Activated CD4-positive, alpha-beta T cell treated with anti-CD3 and anti-CD28 coated beads for 48 hours (primary cell): ENCODE measurements at regions not wholly inside any gene's neighbourhood (a gene's known extent, or its start where the extent isn't known, plus 50 kb on each side); places are given as distances from the start of the nearest gene placed in this dataset.

ENCODE experiments used
- DNase-seq: peaks from one replicate; pipeline ENCODE4 v3.0.0-alpha.2; 2020

GRCh38 chr2:122851972-122852531, 1096.6 kb downstream of the TSN start:
- DNase-seq: no peak

GRCh38 chr2:122856696-122857095, 1101.2 kb downstream of the TSN start:
- DNase-seq: no peak

GRCh38 chr2:122858075-122858702, 1102.7 kb downstream of the TSN start:
- DNase-seq: no peak

GRCh38 chr2:122858813-122859212, 1103.4 kb downstream of the TSN start:
- no peak for DNase-seq

GRCh38 chr2:122859260-122859659, 1103.8 kb downstream of the TSN start:
- no peak for DNase-seq

- no peak for DNase-seq
Measured at GRCh38 chr2:122863532-122863931, 1108.1 kb downstream of the TSN start.

- no peak for DNase-seq
Measured at GRCh38 chr2:122864728-122865127, 1109.3 kb downstream of the TSN start.

- DNase-seq: no peak
Measured at GRCh38 chr2:122866095-122866494, 1110.6 kb downstream of the TSN start.

- DNase-seq: no peak
Measured at GRCh38 chr2:122867941-122868340, 1112.5 kb downstream of the TSN start.

- DNase-seq: no peak
Measured at GRCh38 chr2:122868646-122869275, 1113.3 kb downstream of the TSN start.

- DNase-seq: no peak
Measured at GRCh38 chr2:122873951-122874350, 1118.5 kb downstream of the TSN start.

- no peak for DNase-seq
Measured at GRCh38 chr2:122875091-122875865, 1119.8 kb downstream of the TSN start.

- no peak for DNase-seq
Measured at GRCh38 chr2:122883849-122884248, 1128.4 kb downstream of the TSN start.

- DNase-seq: no peak
Measured at GRCh38 chr2:122884889-122885288, 1129.4 kb downstream of the TSN start.

- no peak for DNase-seq
Measured at GRCh38 chr2:122885436-122885835, 1130.0 kb downstream of the TSN start.

- no peak for DNase-seq
Measured at GRCh38 chr2:122886479-122887145, 1131.2 kb downstream of the TSN start.

- no peak for DNase-seq
Measured at GRCh38 chr2:122899614-122900013, 1125.5 kb upstream of the CNTNAP5 start.

- DNase-seq: no peak
Measured at GRCh38 chr2:122905431-122905830, 1119.7 kb upstream of the CNTNAP5 start.

GRCh38 chr2:122908159-122908558, 1116.9 kb upstream of the CNTNAP5 start:
- DNase-seq: no peak

GRCh38 chr2:122927197-122927596, 1097.9 kb upstream of the CNTNAP5 start:
- DNase-seq: no peak

- no peak for DNase-seq
Measured at GRCh38 chr2:122927710-122928557, 1097.2 kb upstream of the CNTNAP5 start.

GRCh38 chr2:122929347-122929746, 1095.7 kb upstream of the CNTNAP5 start:
- no peak for DNase-seq
